EH (cell line): ENCODE measurements at regions not wholly inside any gene's neighbourhood (a gene's known extent, or its start where the extent isn't known, plus 50 kb on each side); places are given as distances from the start of the nearest gene placed in this dataset.
"Not testable (repeated sequence)": the region's sequence is repeated elsewhere in the genome, so short reads cannot be mapped to it uniquely, and the experiment has no call there.

Experiments
- DNase-seq: peaks from one replicate; pipeline ENCODE4 v3.0.0-alpha.2; 2015; ENCODE audit warnings: low read depth

DNA sequence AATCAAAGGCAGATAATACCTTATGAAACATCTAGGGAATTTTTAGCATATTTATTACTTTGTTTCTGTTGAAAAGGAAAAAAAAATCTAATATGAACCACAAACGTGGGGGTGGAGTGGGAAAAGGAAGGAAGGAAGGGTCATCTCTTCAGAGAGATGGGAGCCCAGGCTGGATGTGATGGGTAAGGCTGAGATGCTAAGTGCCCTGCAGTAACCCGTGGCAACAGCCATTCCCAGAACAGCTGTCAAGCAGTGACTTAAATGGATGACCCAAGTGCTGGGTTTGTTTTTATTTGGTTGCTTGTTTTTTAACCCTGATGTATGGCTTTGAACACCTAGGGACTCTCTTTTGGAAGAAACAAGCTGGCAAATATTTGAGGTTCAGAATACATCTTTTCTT is 50.7 kb upstream of the KLF7 start:
- DNase-seq: no peak

DNA sequence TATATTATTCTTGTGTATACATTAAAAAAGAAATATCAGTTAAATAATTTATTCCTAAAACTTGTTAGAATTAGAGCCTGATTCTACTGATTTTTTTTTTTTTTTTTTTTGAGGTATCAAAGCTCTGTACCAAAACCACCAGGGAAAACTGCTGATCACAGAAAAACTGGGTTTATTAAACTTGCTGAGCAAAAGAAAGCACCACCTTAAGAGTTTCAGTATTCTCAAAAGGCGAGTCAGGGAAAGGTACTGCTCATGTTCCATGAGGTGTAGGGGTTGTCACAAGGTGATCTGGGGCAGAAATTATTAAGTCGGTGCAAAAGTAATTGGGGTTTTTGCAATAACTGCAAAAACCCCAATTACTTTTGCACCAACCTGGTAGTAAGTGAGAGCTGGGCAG is 51.7 kb upstream of the KLF7 start:
- DNase-seq: no peak

DNA sequence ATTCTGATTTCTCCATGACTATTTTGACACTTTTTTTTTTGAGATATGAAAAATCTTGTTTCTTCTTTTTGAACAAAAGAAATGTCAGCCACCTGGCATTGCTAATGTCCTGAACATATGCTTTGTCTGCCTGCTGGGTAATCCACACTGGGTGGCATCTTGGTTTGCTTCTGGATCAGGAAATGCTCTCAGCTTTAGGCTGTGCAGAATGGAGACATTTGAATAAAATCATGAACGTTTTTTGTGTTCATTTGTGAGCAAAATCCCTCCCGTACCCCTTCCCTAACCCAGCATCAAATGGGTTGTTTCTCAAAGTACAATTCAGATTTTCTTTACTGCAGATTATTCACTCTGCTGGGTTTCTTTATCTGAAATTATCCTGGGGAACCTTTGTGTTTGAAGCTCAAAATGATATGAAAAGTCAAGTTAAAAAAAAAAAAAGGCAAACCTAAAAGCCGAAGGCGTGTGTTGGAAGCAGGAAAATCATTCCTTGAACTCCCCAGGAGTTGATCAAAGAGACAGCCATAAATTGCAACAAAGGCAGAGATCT is 53.4 kb upstream of the KLF7 start:
- DNase-seq: no peak

DNA sequence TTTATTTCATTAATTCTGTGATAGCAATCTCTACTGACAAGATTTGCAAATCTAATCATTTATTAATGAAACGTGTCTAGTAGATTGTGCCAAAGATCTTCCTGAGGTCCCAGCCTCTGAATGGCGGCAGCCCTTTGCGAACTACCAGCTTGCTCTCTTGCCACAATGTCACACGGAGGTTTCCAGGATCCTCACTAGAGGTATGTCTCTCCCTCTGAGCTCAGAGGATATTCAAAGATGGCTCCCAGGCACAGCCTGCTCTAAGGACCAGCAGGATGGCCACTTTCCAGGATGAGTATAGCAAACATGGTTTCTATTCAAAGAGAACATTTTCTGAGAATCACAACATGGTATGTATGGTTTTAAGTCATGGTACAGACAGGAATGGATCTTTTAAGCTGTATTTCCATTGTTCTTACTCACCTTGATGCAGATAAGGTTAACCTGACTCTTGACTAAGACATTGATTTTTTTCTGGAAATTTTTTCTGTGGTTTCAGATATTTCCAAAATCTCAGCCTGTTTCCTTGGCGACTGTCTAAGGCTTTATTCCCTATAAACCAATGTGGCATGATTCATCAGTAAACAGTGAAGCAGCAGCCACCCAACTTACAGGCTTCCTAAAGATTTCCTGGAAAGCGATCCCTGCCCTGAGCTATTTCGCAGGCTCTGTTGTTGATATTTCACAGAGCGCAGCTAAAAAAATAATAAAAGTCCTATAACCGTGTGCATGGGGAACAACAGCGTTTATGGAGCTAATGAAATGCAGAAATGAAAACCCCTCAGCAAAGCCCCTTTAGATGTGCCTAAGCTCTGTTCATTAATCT is 54.1 kb upstream of the KLF7 start:
- DNase-seq: peak; percentile 87

GRCh38 chr2:207221731-207222130 is 56.0 kb upstream of the KLF7 start:
- DNase-seq: no peak

- DNase-seq: peak; percentile 87
Observed at GRCh38 chr2:207223051-207223450, 57.3 kb upstream of the KLF7 start.

DNA sequence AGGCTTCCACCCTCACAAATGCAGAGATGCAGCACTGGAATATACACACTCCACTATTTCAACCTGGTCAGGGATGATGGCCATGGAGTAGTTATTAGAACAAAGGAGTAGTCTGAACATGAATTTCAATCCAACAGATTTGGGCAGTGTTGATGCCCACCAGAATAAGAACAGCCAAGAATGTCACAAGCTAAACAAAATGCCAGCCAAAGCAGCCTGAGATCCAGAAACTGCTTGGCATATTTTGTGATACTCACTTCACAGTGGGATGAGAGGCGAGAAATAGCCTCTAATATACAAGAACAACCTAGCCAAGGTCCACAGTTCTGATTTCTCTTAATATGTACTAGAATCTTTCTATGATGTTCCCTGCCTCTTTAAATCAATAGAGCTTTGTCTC is 58.6 kb upstream of the KLF7 start:
- no peak for DNase-seq

DNA sequence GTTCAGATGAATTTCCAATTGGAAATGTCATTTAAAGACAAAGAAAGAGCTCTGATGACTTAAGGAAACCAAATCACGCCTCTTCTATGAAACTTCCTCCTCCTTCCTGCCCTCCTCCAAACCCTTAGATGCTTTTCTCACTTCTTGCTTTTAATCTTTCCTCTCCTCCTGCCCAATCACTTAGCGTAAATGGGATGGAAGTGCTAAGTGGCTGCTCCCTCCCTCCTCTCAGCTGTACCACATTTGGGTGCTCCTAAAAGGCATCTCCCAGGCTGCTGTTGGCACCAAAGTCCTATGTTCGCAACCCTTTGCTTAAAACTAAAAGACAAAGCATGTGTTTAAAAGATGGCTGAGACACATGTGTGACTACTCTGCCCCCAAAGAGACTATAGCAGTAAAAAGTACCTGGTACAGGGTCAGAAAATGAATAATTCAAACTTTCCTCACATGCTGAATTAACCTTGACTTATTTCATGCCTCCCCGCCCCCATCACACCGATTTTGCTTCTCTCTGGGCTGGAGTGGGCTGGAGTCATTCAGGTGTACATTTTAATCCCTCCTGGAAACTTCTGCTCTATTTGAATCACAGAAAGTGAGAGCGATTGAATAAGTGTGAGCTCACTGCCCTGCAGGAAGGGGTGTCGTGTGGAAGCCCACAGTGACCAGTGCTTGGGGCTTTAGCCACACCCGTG is 59.2 kb upstream of the KLF7 start:
- DNase-seq: no peak

GRCh38 chr2:207225773-207226172 is 60.0 kb upstream of the KLF7 start:
- DNase-seq: no peak

- peak; percentile 27 for DNase-seq
Observed at GRCh38 chr2:207226243-207226642, 60.5 kb upstream of the KLF7 start.

- DNase-seq: no peak
Observed at GRCh38 chr2:207226671-207227061, 60.9 kb upstream of the KLF7 start.

DNA sequence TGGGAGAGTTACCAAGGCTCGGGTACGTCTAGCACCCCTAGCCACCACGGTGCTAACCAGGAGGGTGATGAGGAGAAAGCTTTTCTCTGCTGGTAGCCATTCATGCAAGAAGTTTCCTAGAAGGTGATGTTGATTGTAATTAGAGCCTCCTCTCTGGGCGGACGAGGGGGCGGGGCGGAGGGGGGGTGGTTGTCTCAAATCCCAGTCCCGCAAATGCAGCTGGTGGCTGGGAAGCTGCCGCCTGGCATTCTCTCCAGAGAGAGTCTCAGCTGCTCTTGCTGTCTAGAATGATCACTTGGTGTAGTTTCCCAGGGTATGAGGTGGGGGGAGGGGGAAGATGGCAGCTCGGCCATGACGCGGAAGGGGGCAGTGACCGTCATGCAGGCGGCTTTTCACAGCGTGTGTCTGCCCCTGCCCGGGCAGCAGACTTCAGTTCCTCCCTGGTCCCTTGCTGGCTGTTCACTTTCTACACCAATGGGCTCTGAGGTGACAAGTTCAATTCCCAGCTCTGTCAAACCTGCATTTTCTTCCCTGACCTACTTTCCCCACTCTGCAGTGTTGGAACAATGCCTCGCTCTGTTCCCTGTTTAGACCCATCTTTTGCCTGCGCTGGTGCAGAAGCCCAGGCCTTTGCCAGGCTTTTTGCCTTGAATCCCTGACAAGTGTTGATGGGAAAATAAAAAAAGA is 61.5 kb upstream of the KLF7 start:
- no peak for DNase-seq

DNA sequence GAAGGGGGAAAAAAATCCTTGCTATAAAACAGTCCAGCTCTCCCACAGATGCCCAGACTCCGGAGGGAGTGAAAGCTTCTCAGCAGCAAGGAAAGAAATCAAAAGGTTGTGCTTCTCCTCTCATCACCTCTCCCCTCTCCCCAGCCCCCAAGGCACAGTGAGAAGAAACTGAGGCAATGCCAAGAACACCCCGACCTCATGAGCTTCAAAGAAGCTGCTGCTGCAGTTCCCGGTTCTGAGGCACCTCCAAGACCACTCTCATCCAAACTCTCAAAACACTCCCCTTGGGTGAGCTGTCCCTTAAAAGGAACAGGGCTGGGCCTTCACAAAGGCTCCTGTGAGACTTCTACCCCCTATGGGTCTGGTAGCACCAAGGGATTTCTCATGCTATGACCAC is 62.0 kb upstream of the KLF7 start:
- no peak for DNase-seq

GRCh38 chr2:207228402-207228801 is 62.7 kb upstream of the KLF7 start:
- no peak for DNase-seq

- DNase-seq: no peak
Observed at GRCh38 chr2:207229161-207229560, 63.4 kb upstream of the KLF7 start.

DNA sequence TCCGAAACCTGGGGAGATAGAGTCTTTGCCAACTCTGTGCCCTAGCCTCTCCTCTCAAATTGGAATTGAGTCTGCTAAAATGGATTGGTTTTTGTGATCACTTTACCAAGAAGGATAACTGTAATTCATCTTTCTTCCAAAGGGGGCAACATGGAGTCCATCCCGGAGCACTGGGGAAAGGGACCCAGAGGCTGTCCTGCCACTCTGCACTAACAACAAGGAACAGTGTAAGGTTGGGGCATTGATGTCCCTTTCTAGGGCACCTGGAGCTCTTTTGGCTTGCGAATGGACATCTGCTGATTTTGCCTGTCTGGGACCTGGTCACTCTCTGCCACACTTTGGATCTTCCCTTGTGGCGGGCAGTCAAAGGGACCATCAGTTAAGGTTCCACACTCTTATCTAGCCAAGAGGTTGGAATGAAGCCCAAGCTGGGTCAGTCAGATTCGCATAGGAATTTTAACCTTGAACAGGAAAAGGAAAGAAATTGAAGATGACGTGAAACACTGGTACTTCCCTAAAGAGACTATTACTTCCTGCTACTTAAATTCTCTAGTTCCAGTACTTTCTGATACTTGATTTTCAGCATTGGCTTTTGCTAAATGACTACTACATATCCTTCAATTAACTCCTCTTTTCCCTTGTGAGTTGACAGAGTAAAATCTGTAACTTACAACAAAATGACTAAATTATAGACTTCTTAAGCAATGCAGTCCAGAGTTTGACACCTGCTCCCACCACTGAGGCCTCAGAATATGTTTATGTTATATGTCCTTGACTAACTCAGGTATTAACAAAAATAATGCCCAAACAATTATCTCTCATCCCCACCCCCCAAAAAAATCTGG is 64.7 kb upstream of the KLF7 start:
- DNase-seq: no peak

DNA sequence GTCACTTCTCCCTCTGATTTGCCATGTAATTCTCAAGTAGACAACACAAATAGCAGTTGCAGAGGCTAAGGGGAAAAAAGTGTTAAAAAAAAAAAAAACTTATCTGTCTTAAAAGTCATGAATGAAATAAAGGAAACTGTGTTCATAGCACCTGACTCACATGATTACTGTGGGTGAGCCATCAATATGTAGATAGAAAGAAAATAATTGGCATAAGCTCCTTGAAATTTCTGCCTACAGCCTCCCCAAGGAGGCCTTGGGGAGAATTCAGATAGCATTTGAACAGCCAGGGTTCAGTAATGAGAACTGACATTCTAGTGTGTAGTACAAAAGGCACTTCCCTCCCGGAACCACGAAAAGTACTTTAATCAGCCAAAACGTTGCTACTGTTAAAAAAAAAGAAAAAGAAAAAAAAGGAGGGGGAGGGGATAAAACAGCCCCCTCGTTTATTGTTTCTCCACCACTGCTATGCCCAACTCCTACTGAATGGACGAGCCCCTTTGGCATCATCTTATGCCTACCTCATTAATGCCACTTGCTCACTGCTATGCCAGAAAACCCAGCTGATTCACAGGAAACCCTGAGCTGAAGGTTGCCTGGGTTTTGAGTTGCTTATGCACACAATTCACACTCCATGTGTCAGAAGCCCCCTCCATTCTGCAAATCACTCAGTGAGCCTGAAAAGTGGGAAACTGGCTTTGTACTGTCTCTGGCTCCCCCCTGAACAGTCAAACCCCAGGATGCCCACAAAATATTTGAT is 65.5 kb upstream of the KLF7 start:
- DNase-seq: peak; percentile 54

DNA sequence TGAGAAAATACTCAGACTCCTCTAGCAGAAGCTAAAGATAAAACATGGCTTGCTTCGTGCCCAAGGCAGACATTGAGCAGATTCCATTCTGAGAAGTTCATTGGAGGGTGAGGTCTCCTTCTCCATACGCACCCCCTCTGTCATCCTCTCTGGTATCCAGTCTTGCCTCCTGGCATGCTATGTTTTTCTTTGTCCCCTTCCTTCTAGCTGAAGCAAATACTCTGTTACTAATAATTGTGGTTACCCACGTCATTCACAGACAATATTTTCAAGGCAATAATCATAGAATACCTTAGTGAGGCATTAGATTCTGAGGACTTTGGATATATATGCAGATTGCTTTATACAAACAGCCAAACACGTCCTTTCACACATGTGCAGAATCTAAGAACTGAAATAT is 66.2 kb upstream of the KLF7 start:
- DNase-seq: peak; percentile 91

DNA sequence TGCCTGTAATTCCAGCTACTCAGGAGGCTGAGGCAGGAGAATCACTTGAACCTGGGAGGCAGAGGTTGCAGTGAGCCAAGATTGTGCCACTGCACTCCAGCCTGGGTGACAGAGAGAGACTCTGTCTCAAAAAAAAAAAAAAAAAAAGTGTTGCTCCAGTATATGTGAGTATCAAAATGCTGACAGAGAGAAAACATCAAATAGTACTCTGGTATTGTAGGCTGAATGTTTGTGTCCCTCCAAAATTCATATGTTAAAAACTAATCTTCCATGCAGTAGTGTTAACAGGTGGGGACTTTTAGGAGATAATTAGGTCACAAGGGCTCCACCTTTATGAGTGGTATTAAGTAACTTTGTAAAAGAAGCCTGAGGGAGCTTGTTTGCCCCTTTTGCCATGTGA is 67.4 kb upstream of the KLF7 start:
- DNase-seq: not testable (repeated sequence)

DNA sequence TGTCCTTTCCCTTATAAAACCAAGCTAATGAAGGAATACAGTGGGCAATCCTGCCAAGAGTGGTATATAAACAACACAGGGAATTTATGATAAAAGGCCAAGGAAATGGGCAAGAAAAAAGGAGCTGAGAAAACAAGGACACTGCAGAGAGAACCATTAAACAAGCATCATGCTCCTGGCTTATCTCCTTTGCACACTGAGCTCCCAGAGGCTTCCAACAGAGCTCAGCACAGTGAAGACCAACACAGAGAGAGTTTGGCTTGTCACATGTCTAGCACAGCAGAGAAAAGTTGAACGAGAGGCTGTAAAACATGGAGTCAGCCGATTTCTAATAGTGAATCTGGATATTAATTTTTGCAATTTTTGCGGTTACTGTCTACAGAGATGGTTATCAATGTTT is 68.0 kb upstream of the KLF7 start:
- no peak for DNase-seq

- DNase-seq: peak; percentile 63
Observed at GRCh38 chr2:207235621-207236020, 69.9 kb upstream of the KLF7 start.
